AG20443 (cell line): ENCODE measurements at regions not wholly inside any gene's neighbourhood (a gene's known extent, or its start where the extent isn't known, plus 50 kb on each side); places are given as distances from the start of the nearest gene placed in this dataset.

Experiments
- DNase-seq: peaks from one replicate; pipeline ENCODE4 v3.0.0; 2012; ENCODE audit warnings: low spot score, mixed read lengths

- peak; percentile 85 for DNase-seq
These were observed 151.3 kb downstream of the GAS1 start for GRCh38 chr9:86795823-86796553.

GRCh38 chr9:86795047-86795442, 152.3 kb downstream of the GAS1 start:
- DNase-seq: no peak

GRCh38 chr9:86794391-86795046, 152.8 kb downstream of the GAS1 start:
- DNase-seq: peak; percentile 50

DNA sequence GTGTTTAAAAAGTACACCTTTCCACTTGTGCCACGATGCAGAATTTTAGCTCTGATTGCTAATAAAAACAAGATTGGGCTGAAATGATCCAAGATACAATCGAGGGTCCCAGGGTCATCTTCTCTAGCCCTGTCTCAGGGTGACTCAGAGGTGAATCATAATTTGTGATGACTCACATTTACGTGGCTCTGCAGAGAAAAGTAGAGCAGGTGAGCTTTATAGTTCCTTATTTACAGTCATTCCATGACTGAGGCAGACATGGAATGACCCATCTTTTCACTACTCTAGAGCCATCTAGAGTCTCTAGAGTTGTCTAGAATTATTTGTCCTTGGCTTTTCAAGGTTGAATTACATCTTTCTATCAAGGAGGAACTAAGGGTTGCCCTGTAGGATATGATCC, 155.2 kb downstream of the GAS1 start:
- DNase-seq: no peak

DNA sequence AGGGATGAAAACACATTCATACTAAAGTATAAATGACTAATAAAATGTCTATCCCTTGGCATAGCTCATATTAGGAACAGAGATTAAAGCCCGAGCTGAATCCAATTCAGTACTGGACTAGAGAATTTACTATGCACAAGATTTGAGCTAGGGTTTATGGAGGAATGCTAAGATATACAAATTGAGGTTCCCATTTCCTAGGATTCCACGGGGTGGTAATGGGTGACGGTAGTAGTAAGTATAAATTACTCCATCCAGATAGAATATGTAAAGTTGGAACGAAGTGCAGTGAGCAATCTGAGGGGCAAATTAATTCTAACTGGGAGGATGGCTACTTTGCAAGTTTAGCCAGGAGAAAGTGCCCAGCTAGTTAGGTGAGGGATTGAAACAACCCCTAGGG, 156.5 kb downstream of the GAS1 start:
- DNase-seq: no peak

- no peak for DNase-seq
These were observed 158.8 kb downstream of the GAS1 start for GRCh38 chr9:86788456-86788855.

DNA sequence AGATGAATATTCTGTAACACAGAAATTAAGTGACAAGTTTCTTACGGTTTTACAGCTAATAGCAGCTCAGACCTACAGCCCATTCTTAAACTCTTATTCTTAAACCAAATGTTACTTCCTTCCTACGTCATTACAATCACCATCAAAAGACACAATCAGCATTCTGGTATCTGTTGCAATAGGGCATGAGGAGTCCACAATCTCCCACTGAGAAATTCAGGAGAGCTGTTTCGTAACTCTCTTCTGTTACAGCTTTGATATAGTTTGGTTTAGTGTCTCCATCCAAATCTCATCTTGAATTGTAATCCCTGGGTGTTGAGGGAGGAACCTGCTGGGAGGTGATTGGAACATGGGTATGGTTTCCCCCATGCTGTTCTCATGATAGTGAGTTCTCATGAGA, 163.4 kb downstream of the GAS1 start:
- DNase-seq: peak; percentile 49

GRCh38 chr9:86782831-86783230, 164.5 kb downstream of the GAS1 start:
- DNase-seq: no peak

- DNase-seq: no peak
These were observed 168.5 kb downstream of the GAS1 start for GRCh38 chr9:86778761-86779160.

DNA sequence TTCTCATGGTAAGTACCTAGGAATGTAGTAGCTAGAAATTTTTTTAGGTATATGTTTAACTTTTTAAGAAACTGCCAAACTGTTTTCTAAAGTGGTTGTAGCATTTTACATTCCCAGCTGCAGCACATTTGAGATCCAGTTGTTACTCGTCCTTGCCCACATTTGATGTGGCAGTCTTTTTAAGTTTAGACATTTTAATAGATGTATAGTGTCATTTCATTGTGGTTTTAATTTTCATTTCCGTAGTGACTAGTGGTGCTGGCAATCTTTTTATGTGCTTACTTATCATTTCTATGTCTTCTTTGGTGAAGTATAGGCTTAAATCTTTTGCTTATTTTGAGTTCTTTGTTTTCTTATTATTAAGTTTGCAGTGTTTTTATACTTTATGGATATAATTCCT, 171.6 kb downstream of the GAS1 start:
- no peak for DNase-seq

DNA sequence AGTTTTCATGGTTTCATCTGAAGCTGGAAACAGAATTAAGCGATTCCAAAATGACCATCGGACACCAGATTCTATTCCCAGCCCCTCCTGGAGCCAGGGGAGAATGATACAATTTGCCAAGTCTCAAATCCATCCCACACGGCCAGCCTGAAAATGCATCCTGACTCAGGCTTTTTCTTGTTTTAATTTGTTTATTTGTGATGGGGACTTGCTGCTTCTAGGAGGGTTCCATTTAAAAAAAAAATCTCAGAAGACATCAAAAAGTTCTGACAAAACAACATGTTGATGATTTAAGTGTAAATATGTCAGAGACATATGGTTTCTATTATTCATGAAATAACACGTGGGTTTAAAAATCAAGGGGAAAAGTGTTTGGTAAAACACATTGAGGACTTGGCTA, 173.2 kb downstream of the GAS1 start:
- DNase-seq: no peak

DNA sequence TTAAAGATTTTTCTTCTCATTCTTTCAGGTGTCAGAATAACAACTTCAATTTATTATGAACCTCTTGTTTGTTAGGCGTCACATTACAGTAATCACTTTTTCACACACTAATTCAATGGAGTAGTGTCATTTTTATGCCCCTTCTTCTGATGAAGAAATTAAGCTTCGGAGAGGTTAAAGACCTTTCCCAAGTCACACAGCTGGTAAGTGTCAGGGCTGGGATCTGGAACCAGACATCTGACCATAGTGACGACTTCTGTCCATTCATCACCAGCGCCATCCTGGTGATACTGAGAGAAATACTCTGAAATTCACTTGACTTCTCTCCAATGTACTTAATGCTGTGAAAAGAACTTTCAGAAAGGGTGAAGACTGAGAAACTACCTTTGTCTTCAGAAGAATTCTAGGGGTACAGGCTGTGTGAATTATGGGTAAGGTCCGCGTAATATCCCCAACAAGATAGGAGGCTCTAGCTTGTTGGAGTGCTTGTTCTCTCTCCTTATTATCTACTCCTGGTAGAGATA, 173.8 kb downstream of the GAS1 start:
- DNase-seq: no peak

GRCh38 chr9:86772635-86772993, 174.7 kb downstream of the GAS1 start:
- DNase-seq: peak; percentile 41

DNA sequence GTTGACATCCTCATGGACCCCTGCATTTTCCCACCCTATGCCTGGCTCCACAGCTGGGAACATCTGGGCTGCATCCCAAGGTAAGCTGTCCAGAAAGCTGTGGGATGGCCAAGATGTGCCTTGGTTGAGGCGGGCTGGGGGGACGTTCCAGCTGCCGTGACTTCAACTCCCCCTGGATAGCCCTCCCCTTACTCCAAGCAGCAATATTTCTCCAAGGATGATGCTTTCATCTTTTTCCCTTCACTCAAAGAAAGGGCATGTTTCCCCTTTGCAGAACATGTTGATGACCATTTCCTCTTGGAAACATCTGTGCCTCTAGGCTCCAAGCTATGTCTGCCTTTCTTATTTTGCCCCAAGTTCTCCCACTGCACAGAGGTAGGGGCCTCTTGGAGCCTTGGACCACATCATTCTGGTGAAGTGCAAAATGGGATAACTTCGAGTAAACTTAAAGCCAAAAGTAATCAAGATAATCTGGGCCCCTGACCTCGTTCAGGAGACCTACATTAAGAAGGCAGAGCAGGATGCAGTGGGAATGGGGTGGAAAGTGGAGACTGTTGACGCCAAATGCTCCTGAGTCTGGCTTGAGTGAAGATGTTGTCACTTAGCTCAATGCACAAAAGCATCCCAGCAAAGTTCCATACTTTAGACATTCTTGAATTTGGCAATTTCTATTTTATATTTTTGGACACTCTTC, 175.2 kb downstream of the GAS1 start:
- no peak for DNase-seq

GRCh38 chr9:86771420-86771819, 175.9 kb downstream of the GAS1 start:
- DNase-seq: no peak

DNA sequence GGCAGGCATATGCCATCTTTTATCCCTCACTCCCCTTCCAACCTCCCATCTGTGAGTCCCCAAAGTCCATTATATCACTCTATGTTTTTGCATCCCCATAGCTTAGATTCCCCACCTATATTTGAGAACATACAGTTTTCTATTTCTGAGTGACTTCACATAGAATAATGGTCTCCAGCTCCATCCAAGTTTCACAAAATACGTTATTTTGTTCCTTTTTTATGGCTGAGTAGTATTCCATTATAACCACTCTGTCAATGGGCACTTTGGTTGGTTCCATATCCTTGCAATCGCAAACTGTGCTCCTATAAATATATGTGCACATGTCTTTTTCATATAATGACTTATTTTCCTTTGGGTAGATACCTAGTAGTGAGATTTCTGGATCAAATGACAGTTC, 178.6 kb downstream of the GAS1 start:
- DNase-seq: no peak

DNA sequence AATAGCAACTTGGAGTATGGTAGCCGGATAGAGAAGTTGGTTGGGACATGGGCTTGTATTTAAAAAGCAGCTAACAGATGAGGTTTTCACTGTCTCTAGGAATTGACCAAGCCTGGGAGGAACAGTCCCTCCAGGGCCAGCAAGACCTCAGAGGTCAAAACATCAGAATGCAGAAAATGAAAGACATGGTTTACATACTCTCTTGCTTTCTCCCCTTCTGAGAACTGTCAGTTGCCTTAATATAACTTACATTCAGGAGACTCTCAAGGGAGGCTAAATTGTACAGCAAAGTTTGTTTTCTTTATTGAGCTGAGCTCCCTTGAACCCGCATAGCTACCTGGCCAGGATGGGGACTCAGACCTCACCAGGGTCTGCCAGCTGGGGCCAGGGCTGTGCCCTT, 179.3 kb downstream of the GAS1 start:
- no peak for DNase-seq

- DNase-seq: no peak
These were observed 179.9 kb downstream of the GAS1 start for GRCh38 chr9:86767373-86767772.

GRCh38 chr9:86766912-86767311, 180.4 kb downstream of the GAS1 start:
- DNase-seq: peak; percentile 92

DNA sequence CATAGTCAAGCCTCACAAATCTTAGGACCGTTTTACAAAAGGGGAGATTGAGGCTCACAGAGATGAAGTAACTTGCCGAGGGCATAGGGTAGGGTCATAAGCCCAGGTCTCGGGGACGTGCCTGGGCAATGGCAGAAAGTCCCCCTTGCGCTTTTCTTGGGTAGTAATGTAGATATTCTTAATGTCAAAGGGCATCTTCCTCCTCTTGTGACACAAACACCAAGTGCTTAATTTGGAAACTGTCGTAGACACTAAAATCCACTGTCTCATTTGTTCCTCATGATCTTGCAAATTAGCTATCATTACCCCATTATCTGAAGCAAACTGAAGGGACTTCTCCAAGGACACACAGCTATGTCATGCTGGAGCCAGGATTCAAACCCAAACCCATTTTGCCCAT, 180.8 kb downstream of the GAS1 start:
- no peak for DNase-seq

- no peak for DNase-seq
These were observed 181.4 kb downstream of the GAS1 start for GRCh38 chr9:86765746-86766430.

- peak; percentile 69 for DNase-seq
These were observed 182.5 kb downstream of the GAS1 start for GRCh38 chr9:86764671-86765343.
